Tibial nerve (tissue), 4 donors: ENCODE measurements at regions not wholly inside any gene's neighbourhood (a gene's known extent, or its start where the extent isn't known, plus 50 kb on each side); places are given as distances from the start of the nearest gene placed in this dataset.

Experiments
- EP300 ChIP-seq, 2 donors: sonication (generic); formaldehyde crosslinking; IDR thresholded peaks; one replicate each; pipeline ENCODE4 v1.6.1; 2017; ENCODE audit warnings: antibody characterized with exemption in 2 of 2, mild to moderate bottlenecking in 1 of 2
- POLR2A ChIP-seq, 2 donors: fragments of 450-650 bp; IDR thresholded peaks; one replicate each; pipeline ENCODE4 v1.6.1; 2017; ENCODE audit warnings: antibody characterized with exemption in 2 of 2, mild to moderate bottlenecking in 2 of 2, moderate library complexity in 2 of 2
- TF ChIP-seq, protein P1 (sequence below), 5 experiments: fragments of 200-600 bp in 3 of 5; fragments of 450-650 bp in 2 of 5; sonication (generic) in 3 of 5; IDR thresholded peaks; one replicate each; pipeline ENCODE4 v1.5.1; 2016 to 2019; ENCODE audit warnings: antibody characterized with exemption in 5 of 5, mild to moderate bottlenecking in 3 of 5, moderate library complexity in 2 of 5

DNA sequence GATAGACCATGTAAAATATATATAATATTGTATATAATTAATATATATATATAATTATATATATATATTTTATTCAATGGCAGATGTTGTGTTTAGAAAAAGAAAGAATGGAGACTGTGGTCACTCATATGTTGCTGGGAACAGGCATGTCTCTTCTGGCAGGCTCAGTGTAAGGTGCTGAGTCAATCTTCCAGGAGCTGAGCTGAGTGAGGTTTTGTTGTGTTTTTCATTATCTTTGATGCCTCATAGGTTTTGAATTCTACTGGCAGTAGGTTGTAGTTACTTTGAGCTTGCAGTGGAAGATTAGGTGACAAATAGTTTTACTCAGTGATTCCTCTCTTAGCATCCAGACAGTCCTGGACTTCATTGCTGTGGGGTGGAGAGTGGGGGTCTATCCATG lies 561.3 kb downstream of the IRX1 start:
- TF ChIP-seq, protein P1, sequence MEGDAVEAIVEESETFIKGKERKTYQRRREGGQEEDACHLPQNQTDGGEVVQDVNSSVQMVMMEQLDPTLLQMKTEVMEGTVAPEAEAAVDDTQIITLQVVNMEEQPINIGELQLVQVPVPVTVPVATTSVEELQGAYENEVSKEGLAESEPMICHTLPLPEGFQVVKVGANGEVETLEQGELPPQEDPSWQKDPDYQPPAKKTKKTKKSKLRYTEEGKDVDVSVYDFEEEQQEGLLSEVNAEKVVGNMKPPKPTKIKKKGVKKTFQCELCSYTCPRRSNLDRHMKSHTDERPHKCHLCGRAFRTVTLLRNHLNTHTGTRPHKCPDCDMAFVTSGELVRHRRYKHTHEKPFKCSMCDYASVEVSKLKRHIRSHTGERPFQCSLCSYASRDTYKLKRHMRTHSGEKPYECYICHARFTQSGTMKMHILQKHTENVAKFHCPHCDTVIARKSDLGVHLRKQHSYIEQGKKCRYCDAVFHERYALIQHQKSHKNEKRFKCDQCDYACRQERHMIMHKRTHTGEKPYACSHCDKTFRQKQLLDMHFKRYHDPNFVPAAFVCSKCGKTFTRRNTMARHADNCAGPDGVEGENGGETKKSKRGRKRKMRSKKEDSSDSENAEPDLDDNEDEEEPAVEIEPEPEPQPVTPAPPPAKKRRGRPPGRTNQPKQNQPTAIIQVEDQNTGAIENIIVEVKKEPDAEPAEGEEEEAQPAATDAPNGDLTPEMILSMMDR (IDR thresholded peaks at IDR 0.05), result no peak
- TF ChIP-seq POLR2A (IDR thresholded peaks at IDR 0.05) (no peak), EP300 (IDR thresholded peaks at IDR 0.05) (no peak)
